KOPT-K1 (cell line): ENCODE measurements at regions not wholly inside any gene's neighbourhood (a gene's known extent, or its start where the extent isn't known, plus 50 kb on each side); places are given as distances from the start of the nearest gene placed in this dataset.

ENCODE experiments used
- H3K27ac ChIP-seq: fragments of 200-600 bp; sonication (generic); 2 replicates; pipeline ENCODE4 v1.5.1; 2016; ENCODE audit warnings: antibody characterized with exemption, mild to moderate bottlenecking, low read depth, low read length; ENCODE audit not compliant: poor library complexity, severe bottlenecking
- H3K36me3 ChIP-seq: fragments of 200-600 bp; sonication (generic); 2 replicates; pipeline ENCODE4 v1.5.1; 2017; ENCODE audit warnings: antibody characterized with exemption, mild to moderate bottlenecking, low read length, moderate library complexity; ENCODE audit not compliant: insufficient read depth
- H3K9me3 ChIP-seq: fragments of 200-600 bp; sonication (generic); 2 replicates; pipeline ENCODE4 v1.5.1; 2017; ENCODE audit warnings: antibody characterized with exemption, low read length, mild to moderate bottlenecking; ENCODE audit not compliant: insufficient read depth, poor library complexity, severe bottlenecking

DNA sequence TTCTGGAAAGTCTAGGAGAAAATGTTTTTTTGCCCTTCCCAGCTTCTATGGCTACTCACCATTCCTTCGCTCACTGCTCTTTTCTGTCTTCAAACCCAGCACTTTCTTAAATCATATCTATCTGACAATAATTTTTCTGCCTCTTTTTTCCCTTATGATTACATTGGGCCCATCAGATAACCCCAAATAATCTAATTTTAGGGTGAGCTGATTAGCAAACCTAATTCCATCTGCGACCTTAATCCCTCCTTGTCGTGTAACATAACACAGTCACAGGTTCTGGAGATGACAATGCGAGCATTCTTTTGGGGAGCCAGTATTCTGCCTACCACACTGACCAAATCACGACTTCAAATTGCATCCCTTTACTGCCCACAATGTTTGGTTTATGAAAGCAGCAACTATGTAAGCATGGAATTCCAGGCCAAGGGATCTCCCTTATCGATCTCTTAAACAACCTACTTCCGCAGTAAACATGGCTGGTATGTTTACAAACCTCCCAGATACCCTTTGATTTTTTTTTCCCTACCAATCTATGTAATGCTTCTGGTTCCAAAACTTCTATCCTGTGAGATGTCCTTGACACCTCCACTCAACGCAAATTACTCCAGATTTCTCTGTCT lies 2122.2 kb downstream of the MAT2B start:
- H3K27ac ChIP-seq, result no peak overlapping the region
- H3K36me3 ChIP-seq, result no peaks in the 10 kb centered on the region
- H3K9me3 ChIP-seq, result no peaks in the 10 kb centered on the region

DNA sequence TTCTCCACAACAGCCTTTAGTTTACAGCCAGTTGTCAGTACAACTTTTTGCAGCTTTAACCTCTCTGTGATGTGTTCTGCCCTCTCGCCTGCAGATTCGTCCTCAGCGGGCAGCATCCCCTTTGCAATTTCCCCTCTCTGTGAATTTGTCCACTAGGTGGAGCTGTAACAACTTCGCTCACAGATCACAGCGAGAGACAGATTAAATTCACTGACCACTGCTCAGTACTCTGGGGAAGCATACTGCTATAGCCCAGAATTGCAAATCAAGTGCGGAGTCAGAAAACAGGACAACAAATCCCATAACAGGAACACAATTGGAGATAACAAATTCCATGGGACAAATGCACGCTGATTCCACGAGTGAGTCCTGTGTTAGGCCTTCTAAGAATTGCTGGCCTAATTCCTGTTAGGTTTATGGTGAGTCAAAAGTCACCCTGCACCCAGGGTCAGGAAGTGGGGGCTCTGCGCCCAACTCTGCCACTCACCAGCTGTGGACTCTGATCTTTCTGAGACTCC lies 2124.9 kb downstream of the MAT2B start:
- H3K9me3 ChIP-seq, result no peaks in the 10 kb centered on the region
- H3K27ac ChIP-seq, result no peak overlapping the region
- H3K36me3 ChIP-seq, result no peaks in the 10 kb centered on the region

DNA sequence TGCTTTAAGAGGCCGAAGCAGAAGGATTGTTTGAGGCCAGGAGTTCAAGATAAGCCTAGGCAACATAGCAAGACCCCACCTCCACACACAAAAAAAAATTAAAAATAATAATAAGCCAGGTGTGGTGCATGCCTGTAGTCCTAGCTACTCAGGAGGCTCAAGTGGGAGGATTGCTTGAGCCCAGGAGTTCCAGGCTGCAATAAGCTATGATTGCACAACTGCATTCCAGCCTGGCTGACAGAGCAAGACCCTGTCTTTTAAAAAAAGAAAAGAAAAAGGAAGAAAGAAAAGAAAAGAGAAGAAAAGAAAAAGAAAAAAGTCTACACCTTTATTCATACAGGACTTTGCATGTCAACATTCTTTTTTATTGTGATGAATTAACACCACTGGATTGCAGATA lies 2125.8 kb downstream of the MAT2B start:
- Histone ChIP-seq H3K36me3 (no peaks in the 10 kb centered on the region), H3K9me3 (no peaks in the 10 kb centered on the region), H3K27ac (no peak overlapping the region)

DNA sequence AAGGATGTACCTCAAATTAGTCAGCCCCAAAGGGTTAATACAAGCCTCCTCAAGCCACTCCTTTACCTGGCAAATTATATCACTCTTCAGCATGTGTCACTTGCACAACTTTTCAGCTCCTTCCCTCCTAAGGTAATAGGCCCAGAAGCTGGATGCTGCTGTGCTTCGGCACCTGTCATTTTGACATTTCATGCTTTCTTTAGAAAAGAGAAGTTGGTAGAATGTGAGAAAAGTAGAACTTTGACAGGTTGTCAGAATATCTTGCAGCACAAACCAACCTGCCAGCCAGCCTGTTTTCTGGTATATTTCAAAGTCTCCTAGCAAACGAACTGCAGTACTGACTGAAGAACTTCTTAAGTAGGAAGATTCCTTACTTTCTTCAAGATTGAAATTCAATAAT lies 2136.9 kb downstream of the MAT2B start:
- Histone ChIP-seq H3K27ac (no peak overlapping the region), H3K9me3 (no peaks in the 10 kb centered on the region), H3K36me3 (no peaks in the 10 kb centered on the region)

DNA sequence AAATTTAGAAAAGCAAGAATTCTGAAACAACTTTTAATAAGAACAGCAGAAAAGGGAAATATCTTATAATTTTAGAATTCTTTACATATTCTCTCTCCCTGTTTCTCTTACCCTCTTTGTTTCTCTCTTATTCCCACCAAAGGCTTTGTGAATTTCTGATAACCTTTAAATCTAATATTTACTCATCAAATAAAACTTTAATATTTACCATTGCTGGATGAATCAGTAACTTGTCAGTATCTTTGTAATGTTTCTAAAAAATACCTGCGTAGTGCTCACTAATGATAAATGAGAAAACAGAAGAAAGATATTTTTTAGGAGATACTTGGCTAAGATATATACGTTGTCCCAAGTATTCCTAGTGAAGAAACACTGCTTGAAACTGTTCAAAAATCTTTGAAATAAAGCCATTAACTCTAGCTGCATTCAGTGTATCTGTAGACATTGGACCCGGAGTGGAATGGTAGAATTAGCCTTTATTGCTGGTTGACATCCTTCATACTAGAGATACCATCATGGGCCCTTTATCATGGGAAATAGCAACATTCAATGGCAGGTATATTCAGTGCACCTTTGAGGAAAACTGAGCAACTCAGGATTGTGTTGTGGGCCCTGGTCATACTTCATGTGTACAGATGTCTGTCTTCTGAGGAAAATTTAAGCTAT lies 2160.4 kb downstream of the MAT2B start:
- Histone ChIP-seq H3K9me3 (no peaks in the 10 kb centered on the region), H3K27ac (no peak overlapping the region), H3K36me3 (no peaks in the 10 kb centered on the region)

DNA sequence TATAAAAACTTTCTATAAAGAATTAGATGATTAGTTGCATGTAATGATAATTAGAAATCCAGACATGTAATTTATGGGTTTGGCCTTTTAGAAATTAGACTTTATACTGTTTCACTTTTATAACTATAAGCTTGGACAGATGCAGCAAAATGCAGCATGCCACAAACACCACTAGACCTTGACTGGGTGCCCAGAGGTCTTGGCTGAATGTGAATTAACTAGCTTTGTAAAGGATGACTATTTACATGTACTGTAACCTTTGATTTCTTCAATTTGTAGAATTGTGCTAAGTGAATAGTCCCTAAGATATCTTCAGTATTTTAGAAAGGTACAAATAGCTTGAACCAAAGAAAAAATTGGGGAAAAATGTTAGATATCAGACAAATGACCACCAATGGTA lies 2168.1 kb downstream of the MAT2B start:
- H3K9me3 ChIP-seq, result no peaks in the 10 kb centered on the region
- no peak overlapping the region for H3K27ac ChIP-seq
- no peaks in the 10 kb centered on the region for H3K36me3 ChIP-seq

DNA sequence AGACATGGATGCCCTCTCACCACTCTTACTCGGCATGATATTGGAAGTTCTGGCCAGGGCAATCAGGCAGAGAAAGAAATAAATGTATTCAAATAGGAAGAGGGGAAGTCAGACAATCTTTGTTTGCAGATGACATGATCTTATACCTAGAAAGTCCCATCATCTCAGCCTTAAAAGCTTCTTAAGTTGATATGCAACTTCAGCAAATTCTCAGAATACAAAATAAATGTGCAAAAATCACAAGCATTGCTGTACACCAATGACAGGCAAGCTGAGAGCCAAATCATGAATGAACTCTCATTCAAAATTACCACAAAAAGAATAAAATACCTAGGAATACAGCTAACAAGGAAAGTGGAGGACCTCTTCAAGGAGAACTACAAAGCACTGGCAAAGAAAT lies 2190.4 kb downstream of the MAT2B start:
- Histone ChIP-seq H3K27ac (no peak overlapping the region), H3K9me3 (no peaks in the 10 kb centered on the region), H3K36me3 (no peaks in the 10 kb centered on the region)

DNA sequence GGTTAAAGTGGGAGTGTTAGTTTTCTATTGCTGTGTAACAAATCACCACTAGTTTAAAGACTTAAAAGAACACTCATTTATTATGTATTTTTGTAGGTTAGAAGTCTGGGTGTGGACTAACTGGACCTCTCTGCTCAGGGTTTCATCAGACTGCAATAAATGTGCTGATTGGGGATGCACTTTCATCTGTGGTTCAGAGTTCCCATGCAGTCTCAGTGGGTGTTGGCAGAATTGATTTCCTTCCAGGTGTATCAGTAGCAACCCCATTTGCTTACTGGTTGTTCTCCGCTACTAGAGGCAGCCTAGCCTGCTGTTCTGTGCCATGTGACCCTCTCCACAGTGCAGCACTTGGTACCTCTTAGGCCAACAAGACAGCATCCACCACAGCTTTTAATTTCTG lies 2200.5 kb downstream of the MAT2B start:
- no peak overlapping the region for H3K27ac ChIP-seq
- H3K36me3 ChIP-seq, result no peaks in the 10 kb centered on the region
- H3K9me3 ChIP-seq, result no peaks in the 10 kb centered on the region

DNA sequence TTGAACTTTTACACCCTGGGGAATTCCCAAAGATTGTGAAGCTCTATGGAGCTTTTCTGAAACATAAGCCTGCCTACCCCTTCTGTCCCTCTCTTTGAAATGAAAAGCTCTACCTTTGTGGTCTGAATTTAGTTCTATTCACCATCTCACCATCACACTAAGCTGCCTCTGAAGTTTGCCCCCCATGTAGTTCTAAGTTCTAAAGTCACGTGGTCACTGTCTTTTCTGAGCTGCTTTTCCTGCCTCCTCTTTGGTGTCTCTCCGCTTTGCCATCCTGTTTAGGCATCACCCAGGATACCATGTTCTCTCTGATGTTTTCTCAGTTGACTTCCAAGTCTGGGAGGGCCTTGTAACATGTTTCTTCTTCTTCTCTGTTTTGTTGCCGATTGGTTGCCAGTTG lies 2206.6 kb downstream of the MAT2B start:
- Histone ChIP-seq H3K9me3 (no peaks in the 10 kb centered on the region), H3K36me3 (no peaks in the 10 kb centered on the region), H3K27ac (no peak overlapping the region)

DNA sequence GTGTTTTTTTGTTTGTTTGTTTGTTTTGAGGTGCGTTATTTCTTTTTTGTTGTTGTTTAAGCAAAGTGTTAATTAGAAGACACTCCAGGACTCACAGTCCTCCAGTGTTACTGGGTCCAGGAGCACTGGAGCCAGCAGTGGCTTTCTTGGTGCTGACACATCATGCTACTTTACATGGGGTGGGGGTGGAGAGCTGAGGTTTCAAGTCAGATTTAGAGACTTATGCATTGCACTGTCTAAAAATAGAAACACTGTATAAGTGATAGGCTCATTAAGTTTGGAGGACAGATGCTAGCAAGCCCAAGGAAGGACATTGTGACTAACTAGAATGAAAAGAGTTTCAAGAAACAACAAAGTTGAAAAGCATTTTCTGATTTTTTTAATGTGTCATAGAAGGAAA lies 2209.2 kb downstream of the MAT2B start:
- no peaks in the 10 kb centered on the region for H3K9me3 ChIP-seq

DNA sequence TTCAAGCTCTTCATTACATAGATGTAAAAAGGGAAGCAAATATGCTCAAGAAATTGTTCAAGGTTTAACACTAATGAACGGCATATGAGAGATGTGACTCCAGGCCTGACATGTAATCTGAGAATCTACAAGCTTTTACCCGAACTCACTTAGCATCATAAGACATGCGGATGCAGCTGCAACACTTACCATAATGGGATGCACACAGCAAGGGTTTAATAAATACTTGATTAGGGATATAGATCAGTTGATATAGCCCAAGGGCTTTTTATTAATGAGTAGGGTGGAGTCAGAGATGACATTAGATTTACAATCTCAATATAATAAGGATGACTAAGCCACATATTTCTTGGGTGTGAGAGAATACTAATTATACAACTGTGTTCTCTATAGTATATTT lies 2215.5 kb downstream of the MAT2B start:
- Histone ChIP-seq H3K36me3 (no peaks in the 10 kb centered on the region), H3K27ac (no peak overlapping the region), H3K9me3 (no peaks in the 10 kb centered on the region)

More for the DNA sequence above, 2209.2 kb downstream of the MAT2B start:
- no peaks in the 10 kb centered on the region for H3K36me3 ChIP-seq
- H3K27ac ChIP-seq, result no peak overlapping the region

DNA sequence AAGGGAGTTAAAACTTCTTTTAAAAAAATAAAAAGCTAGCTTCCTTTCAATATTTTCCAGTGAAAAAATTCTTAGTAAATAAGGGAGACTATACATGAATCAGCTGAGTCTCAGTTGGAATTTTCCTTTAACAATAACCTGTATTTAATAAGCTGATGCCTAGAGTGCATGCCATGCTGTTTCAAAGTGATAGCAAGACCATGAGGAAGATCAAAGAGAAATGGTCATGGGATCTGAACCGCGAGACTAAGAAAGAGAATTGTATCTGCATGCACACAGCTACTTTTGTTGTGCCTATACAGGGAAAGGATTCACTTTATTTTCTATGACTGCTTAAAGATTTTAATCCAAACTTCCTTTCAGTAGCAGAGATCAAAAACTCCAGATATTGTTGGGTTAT lies 2217.0 kb downstream of the MAT2B start:
- Histone ChIP-seq H3K27ac (no peak overlapping the region), H3K9me3 (no peaks in the 10 kb centered on the region), H3K36me3 (no peaks in the 10 kb centered on the region)

DNA sequence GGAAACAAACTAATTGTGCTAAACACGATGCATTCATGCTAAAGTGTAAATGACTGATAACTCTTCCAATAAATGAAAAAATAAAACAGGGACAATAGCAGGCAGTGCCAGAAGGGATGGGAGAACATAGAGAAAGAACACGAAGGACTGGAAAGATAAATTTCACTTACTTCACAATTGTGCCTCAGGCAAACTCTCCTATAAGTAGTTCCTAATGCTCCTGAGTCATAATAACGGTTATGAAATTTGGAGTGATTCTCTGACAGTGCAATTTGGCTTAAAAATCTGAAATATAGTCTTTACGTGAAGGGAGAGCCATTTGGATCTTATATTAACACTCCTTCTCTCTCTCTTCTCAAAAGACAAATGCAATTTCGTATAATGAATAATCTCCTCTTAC lies 2218.5 kb downstream of the MAT2B start:
- no peaks in the 10 kb centered on the region for H3K9me3 ChIP-seq
- H3K36me3 ChIP-seq, result no peaks in the 10 kb centered on the region
- H3K27ac ChIP-seq, result no peak overlapping the region

DNA sequence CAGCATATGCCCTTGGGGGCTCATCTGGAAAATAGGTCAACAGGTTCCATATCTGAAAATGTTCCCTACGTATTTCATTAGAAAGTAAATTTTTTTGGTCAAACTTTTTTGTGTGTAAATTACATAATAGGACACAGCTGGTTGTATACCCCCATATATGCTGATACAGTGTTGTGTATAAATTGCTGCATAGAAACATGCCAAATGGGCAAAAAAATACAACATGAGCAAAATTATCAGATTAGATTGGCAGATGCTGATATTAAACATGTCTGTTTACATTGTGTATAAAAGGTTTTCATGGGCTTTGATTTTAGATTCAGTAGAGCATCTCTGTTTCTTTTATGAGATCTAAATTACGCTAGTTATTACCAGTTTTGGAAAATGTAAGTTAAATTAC lies 2223.0 kb downstream of the MAT2B start:
- Histone ChIP-seq H3K27ac (no peak overlapping the region), H3K36me3 (no peaks in the 10 kb centered on the region), H3K9me3 (no peaks in the 10 kb centered on the region)

DNA sequence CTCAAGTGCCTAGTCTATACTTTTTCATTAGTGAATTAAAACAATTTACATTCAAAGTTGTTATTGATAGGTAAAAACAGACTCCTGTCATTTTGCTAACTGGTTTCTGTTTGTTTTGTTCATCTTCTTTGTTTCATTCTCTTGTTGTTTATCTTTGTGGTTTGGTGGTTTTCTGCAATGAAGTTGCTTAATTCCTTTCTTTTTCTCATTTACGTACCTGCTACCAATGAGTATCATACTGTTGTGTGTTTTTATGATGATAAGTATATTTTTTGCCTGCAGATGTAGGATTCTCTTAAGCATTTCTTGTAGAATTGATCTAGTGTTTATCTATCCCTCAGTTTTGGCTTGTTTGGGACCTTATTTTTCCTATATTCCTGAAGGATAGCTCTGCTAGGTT lies 2230.0 kb downstream of the MAT2B start:
- Histone ChIP-seq H3K9me3 (no peaks in the 10 kb centered on the region), H3K27ac (no peak overlapping the region), H3K36me3 (no peaks in the 10 kb centered on the region)

DNA sequence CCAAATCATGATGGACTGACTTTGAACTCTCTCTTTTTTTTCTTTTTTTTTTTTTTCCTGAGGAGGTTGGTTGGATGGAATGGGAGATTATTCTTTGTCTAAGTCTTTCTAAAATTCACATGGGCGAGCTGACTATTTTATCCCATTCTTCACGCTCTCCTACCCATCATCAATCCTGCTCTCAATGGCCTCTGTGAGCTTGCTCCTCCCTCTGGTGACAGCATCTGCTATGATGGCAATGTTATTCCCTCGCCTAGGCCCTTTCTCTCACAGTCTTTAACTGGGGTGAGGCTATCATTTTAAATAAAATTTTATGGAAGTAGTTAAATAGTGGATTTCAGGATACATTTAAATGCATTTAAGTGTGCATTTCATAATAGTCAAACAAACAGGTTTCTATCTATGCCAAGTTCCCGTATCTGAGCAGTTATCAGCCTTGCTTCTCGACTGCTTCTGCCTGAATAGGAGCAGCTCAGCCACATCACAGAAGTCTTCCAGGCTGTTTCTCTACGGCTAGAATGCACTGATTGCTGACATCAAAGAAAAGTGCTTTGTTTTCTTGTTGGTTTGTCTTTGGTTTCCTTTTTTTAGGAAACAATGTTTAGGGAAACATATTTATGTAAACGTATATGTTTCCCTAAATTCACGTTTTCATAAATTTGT lies 2233.8 kb downstream of the MAT2B start:
- Histone ChIP-seq H3K27ac (no peak overlapping the region), H3K36me3 (no peaks in the 10 kb centered on the region), H3K9me3 (no peaks in the 10 kb centered on the region)
